ENCODE measurements at regions not wholly inside any gene's neighbourhood (a gene's known extent, or its start where the extent isn't known, plus 50 kb on each side); places are given as distances from the start of the nearest gene placed in this dataset.

GRCh38 chr9:73347720-73348119 is 196.1 kb downstream of the ANXA1 start:
- TF ChIP-seq, protein P1, sequence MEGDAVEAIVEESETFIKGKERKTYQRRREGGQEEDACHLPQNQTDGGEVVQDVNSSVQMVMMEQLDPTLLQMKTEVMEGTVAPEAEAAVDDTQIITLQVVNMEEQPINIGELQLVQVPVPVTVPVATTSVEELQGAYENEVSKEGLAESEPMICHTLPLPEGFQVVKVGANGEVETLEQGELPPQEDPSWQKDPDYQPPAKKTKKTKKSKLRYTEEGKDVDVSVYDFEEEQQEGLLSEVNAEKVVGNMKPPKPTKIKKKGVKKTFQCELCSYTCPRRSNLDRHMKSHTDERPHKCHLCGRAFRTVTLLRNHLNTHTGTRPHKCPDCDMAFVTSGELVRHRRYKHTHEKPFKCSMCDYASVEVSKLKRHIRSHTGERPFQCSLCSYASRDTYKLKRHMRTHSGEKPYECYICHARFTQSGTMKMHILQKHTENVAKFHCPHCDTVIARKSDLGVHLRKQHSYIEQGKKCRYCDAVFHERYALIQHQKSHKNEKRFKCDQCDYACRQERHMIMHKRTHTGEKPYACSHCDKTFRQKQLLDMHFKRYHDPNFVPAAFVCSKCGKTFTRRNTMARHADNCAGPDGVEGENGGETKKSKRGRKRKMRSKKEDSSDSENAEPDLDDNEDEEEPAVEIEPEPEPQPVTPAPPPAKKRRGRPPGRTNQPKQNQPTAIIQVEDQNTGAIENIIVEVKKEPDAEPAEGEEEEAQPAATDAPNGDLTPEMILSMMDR (IDR thresholded peaks at IDR 0.05) = no peak
- no peak for TF ChIP-seq POLR2A (IDR thresholded peaks at IDR 0.05)
- no peak for TF ChIP-seq EP300 (IDR thresholded peaks at IDR 0.05)
- TF ChIP-seq POLR2AphosphoS5 (IDR thresholded peaks at IDR 0.05) = no peak

All from upper lobe of left lung (tissue), 4 donors.